NB4 (cell line): ENCODE measurements at regions not wholly inside any gene's neighbourhood (a gene's known extent, or its start where the extent isn't known, plus 50 kb on each side); places are given as distances from the start of the nearest gene placed in this dataset.

Experiments
- CTCF ChIP-seq: IDR thresholded peaks from one replicate; pipeline ENCODE4 v1.5.1; 2012; ENCODE audit warnings: low read depth, low read length
- MAX ChIP-seq: IDR thresholded peaks from 2 replicates; pipeline ENCODE4 v1.6.1; 2011; ENCODE audit warnings: low read depth, low read length
- MYC ChIP-seq: IDR thresholded peaks from 2 replicates; pipeline ENCODE4 v1.6.1; 2011; ENCODE audit warnings: low read depth, low read length
- POLR2A ChIP-seq: IDR thresholded peaks from 2 replicates; pipeline ENCODE4 v1.6.1; 2011; ENCODE audit warnings: mild to moderate bottlenecking; ENCODE audit not compliant: insufficient read length; ENCODE audit errors: extremely low read depth

GRCh38 chr9:13988944-13989343 lies 325.0 kb downstream of the NFIB start:
- TF ChIP-seq CTCF (no peak), POLR2A (no peak), MAX (no peak), MYC (no peak)
